NCI-H446 (cell line): ENCODE measurements at regions not wholly inside any gene's neighbourhood (a gene's known extent, or its start where the extent isn't known, plus 50 kb on each side); places are given as distances from the start of the nearest gene placed in this dataset.

Experiments used
- DNase-seq, 2 experiments: peaks; one replicate each; lab custom pipeline; 2025; lab: John Stamatoyannopoulos, UW

DNA sequence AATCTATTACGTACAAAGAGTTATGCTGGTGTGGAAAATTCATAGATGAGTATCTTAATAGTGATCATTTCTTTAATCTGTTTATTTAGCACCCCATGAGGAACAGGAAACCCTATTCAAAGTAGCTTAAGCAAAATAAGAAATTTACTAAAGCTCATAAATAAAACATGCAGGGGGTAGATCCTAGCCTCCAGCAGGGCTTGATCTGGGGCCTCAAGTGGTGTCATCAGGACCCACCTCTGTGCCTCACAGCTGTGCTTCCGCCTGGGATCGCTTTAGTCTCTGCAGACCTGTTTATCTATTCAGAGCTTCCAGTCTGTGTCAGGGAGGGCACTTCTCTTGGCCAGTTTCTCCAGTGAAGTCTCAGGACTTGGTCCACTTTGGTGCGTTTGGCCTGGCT is 171.0 kb upstream of the SLC24A5 start:
- DNase-seq: peak in 1 of 2 experiments; percentile 28

DNA sequence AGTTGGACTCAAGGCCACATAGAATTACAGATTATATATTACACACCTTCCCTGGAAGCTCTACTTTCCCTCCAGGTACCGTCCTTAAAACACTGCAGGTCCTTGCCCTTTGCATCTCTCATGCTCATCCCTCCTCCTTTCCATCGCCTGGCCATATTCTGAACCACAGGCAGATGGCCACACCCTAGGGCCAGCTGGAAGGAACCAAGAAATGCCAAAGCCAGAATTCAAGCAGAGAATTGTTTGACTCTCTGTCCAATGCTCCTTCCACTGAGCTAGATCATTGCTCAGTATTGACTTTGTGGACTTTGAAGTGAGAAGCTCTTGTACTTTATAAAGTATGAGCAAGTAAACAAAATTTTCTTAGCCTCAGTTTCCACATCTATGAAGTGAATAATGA is 170.3 kb upstream of the SLC24A5 start:
- DNase-seq: peak in 1 of 2 experiments; percentile 56

DNA sequence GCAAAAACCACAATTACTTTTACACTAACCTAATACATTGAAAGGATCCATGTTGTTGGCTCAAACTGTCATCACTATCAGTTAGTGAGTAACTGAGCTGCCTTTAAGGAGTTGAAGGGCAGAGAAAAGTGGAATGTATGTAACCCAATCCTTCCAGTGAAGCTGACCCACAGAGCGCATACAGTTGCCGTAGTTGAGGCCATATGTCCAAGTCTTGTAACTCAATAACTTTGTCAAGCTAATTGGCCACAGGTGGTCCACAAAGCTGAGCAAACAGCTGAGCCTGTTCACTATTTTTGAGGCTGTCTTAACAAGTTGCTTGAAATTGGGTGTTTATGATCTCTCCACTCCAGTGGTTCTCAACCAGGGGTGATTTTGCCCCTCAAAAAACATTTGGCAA is 169.0 kb upstream of the SLC24A5 start:
- no peak for DNase-seq

GRCh38 chr15:47954196-47954595 is 166.6 kb upstream of the SLC24A5 start:
- no peak for DNase-seq

GRCh38 chr15:47955021-47955420 is 165.8 kb upstream of the SLC24A5 start:
- no peak for DNase-seq

- DNase-seq: no peak
These were observed 161.0 kb upstream of the SLC24A5 start for GRCh38 chr15:47959617-47960413.

GRCh38 chr15:47961401-47962090 is 159.2 kb upstream of the SLC24A5 start:
- peak in 1 of 2 experiments; percentile 35 for DNase-seq

DNA sequence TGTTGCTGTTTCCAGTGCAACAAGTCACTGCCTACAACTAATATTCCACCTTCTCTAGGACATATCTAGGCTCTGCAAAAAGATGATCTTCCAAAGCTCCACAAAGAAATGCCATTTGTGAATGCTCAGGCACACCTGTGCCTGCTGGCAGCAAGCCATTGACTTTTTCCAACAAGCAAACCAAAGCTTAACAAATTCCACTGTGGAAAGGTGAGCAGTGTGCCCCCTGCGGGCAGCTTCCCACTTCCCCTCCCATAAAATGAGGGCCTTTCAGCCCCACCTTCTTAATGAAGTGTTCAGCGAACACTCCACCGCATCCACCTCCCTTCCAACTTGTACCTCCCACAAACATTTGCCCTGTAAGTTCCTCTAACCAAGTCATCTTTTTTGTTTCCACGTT is 157.5 kb upstream of the SLC24A5 start:
- no peak for DNase-seq

GRCh38 chr15:47964229-47964628 is 156.6 kb upstream of the SLC24A5 start:
- no peak for DNase-seq

DNA sequence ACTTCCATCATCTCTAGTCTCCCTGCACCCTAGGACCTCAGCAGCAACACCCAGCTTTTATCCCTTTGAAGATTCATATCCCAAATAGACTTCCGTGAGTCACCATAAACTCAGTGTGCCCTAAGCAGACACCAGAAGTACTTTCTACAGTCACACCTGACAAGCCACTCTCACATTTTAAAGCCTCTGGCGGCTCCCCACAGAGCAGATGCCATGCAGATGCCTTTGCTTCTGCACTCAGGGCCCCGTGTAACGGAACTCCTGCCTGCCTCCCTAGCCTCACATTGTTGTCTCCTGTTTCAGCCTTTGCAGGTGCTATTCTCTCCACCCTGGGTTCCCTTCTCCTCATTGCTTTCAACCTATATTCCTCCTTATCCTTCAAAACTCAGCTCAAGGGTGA is 155.5 kb upstream of the SLC24A5 start:
- no peak for DNase-seq

- no peak for DNase-seq
These were observed 152.2 kb upstream of the SLC24A5 start for GRCh38 chr15:47968593-47968992.

GRCh38 chr15:47971637-47972036 is 149.2 kb upstream of the SLC24A5 start:
- no peak for DNase-seq

DNA sequence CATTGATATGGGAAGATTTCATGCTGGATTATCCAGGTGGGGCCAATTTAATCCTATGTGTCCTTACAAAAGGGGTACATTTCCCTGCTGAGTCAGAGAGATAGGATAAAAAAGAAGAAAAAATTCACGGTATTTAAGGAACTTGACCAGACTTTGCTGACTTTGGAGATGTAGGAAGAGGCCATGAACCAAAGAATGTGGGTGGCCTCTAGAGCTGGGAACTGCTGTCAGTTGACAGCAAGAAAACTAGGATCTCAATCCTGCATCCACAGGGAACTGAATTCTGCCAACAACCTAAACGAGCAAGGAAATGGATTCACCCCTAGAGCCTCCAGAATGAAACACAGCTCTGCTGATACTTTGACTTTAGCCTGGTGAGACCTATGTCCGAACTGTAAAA is 148.1 kb upstream of the SLC24A5 start:
- DNase-seq: no peak

DNA sequence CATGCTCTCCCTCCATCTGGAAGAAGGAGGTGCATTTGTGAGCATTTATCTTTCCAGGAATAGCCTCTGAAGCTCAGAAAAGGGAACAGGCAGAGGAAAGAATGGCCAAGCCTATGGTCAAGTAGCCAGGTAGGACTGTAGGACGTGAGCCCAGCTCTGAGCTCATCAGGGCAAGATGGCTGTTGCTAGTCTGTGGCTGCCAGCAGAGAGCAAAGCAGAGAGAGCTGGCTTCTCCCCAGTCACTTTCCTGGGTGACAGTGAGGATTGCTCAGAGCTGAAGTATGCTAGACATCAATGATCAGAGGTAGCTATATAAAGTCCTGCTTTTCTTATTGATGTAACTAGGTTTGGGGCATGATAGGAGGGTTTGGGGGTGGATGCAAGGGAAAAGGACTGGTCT is 146.1 kb upstream of the SLC24A5 start:
- no peak for DNase-seq

DNA sequence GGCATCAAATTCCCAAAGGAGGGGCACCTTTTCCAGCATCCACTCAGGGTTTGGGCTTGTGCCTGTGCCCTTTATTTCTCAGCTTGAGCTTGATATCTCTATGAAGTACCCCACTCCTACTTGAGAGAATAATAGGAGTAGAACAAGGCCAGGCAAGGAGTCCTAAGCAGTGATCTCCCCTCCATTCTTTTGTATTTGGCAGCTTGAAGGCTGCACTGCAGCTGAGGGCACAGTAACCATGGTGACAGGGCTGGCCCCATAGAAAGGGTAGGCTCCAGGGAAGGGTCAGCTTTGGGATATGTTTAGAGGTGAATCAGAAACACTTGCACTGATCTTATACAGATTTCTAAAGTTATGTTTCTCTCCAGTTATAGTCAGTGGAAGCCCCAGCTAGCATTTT is 145.4 kb upstream of the SLC24A5 start:
- no peak for DNase-seq

DNA sequence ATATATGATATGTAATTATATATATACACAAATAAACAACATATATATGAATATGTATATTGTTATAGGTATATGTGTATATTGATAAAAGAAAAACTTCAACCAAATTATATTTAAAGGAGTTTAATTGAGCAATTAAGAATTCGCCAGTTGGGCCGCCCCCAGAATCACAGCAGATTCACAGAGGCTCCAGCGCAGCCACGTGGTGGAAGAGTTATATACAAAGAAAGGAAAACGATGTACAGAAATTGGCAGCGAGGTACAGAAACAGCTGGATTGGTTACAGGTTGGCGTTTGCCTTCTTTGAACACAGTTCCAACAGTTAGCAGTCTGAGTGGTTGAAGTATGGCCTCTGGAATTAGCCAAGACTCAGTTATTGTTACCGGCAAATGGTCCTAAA is 137.3 kb upstream of the SLC24A5 start:
- peak; percentile 2 to 40 for DNase-seq

DNA sequence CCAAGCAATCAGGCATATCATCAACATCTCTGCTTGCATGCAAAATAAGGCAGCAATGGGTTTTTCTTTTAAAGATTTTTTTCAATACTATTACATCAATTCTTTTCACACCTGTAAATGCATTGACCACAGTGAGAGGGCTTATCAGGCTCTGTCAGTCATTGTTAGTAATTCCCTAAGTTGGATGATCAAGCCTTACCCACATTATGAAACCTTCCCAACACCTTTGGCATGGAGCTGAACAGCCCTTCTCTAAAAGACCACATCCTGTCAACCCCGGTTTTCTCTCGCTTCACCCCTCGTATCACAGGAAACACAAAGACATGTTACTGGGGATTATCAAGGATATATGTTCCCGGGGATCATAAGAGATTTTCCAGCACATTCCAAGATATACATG is 135.2 kb upstream of the SLC24A5 start:
- DNase-seq: no peak

GRCh38 chr15:47987461-47987860 is 133.3 kb upstream of the SLC24A5 start:
- DNase-seq: no peak

DNA sequence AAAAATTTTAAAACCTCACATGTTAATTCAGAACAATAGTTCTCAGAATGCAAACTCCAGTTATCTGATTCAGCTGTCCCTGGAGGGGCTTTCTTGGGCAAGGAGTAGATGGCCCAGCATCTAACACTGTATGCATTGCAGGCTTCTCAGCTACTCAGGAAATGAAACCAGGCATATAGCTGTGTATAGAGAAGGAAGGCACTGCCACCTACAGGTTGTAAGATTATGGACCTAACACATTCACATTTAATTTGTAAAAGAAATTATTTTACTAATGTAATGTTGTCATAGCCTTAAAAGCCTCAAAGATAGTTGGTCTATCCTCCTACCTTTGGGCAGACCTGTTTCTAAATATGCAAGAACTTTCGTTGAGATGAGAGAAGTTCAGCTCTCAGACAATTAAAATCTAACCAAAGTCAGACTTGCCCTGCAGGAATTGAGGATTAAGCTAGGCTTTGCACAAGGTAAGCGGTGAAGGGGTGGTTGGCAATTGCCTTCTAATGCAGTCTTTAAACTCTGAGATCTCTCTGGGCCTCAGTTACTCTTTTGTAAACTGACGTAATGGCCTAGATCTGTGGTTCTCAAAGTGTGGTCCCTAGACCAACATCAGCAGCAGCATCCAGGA is 132.8 kb upstream of the SLC24A5 start:
- peak; percentile 48 to 67 for DNase-seq

DNA sequence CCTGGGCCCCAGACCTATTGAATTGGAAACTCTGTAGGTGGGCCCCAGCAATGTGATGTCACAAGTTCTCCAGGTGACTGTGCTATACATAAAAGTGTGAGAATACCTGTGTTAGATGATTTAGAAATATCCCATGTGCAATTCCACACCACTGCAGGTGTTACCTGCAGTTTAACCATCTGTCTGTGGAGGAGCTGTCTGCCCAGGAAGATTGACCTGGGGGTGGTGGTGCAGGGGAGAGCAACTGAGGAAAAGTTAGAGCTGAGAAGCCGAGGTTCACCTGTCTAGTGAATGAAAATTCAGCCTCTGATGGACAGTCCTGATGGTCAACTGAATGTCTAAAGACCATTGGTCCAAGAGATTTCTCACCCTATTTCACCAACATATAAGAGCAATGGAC is 132.2 kb upstream of the SLC24A5 start:
- DNase-seq: no peak

DNA sequence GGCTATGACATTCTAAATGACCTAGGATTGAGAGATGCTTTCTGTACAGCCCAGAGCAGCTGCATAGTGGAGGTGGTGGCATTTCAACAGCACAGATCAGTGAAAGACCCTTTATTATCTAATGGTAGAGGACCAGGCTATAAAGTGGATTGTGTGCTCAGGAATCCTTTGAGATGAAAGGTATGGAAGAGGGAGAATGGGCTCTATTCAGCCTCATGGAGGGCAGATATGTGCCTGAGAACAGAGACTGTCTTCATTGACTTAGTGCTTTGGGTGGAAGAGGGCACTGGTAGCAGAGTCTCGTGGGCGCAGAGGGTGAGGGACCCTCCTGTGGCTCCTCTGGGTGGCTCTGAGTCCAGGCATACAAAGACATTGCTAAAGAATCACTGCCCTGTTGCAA is 130.0 kb upstream of the SLC24A5 start:
- DNase-seq: no peak

- DNase-seq: peak in 1 of 2 experiments; percentile 7
These were observed 129.4 kb upstream of the SLC24A5 start for GRCh38 chr15:47991357-47991756.

GRCh38 chr15:47993051-47993450 is 127.7 kb upstream of the SLC24A5 start:
- no peak for DNase-seq
